ENCODE measurements at regions not wholly inside any gene's neighbourhood (a gene's known extent, or its start where the extent isn't known, plus 50 kb on each side); places are given as distances from the start of the nearest gene placed in this dataset.

DNA sequence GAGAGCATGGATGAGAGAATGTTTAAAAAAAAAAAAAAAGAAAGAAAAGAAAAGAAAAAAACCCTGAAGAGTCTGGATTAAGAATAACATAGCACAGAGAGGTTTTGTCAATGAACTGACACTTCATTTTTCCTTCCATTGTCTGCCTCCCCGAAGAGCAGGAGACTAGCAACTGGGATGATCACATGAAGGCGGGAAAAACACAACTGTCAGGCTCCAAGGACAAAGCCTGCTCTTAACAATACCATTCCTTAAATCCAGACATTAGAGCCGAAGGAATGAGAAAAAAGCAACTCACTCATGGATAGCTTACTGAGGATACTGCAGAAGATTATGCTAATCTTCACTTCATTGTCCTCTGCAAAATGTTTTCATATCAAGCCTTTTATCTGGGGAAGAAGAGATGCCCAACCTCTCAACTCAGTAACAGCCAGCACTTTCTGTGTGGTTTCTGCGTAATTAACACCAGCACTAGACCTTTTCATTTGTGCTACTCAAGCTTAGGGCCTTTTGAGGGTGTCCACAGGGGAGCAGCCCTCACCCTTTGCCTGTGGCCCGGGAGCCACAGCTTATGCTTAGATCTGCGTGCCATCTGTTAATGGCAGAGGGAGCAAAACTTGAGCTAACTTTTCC is 182.3 kb downstream of the BARHL2 start:
- peaks cover 4% of the 10 kb centered on the region for H3K27me3 Mint-ChIP-seq
- H3K4me1 Mint-ChIP-seq = no peaks in the 10 kb centered on the region
- DNase-seq = no peak
- no peaks in the 10 kb centered on the region for H3K36me3 Mint-ChIP-seq
- no peaks in the 10 kb centered on the region for H3K9me3 Mint-ChIP-seq
- CTCF ChIA-PET = no interaction called here
- no peak overlapping the region for H3K4me3 Mint-ChIP-seq
- H3K27ac Mint-ChIP-seq = no peak overlapping the region

- CTCF ChIA-PET = no interaction called here
- no peaks in the 10 kb centered on the region for H3K9me3 Mint-ChIP-seq
- no peaks in the 10 kb centered on the region for H3K4me1 Mint-ChIP-seq
- no peak overlapping the region for H3K27ac Mint-ChIP-seq
- no peaks in the 10 kb centered on the region for H3K36me3 Mint-ChIP-seq
- H3K4me3 Mint-ChIP-seq = no peak overlapping the region
- peaks cover 4% of the 10 kb centered on the region for H3K27me3 Mint-ChIP-seq
- DNase-seq = no peak
Measured at GRCh38 chr1:90534116-90534515, 183.0 kb downstream of the BARHL2 start.

GRCh38 chr1:90526954-90527353 is 190.1 kb downstream of the BARHL2 start:
- no peaks in the 10 kb centered on the region for H3K9me3 Mint-ChIP-seq
- H3K4me1 Mint-ChIP-seq = no peaks in the 10 kb centered on the region
- no peak for DNase-seq
- H3K36me3 Mint-ChIP-seq = no peaks in the 10 kb centered on the region
- no peaks in the 10 kb centered on the region for H3K27me3 Mint-ChIP-seq
- H3K4me3 Mint-ChIP-seq = no peak overlapping the region
- H3K27ac Mint-ChIP-seq = no peak overlapping the region
- CTCF ChIA-PET = no interaction called here

- H3K9me3 Mint-ChIP-seq = no peaks in the 10 kb centered on the region
- CTCF ChIA-PET = no interaction called here
- no peaks in the 10 kb centered on the region for H3K4me1 Mint-ChIP-seq
- no peak overlapping the region for H3K27ac Mint-ChIP-seq
- H3K27me3 Mint-ChIP-seq = no peaks in the 10 kb centered on the region
- H3K36me3 Mint-ChIP-seq = no peaks in the 10 kb centered on the region
- H3K4me3 Mint-ChIP-seq = no peak overlapping the region
- DNase-seq = no peak
Measured at GRCh38 chr1:90522432-90522831, 194.7 kb downstream of the BARHL2 start.

GRCh38 chr1:90513956-90514355 is 203.1 kb downstream of the BARHL2 start:
- DNase-seq = no peak
- peaks cover 2% of the 10 kb centered on the region for H3K9me3 Mint-ChIP-seq
- CTCF ChIA-PET = no interaction called here
- no peaks in the 10 kb centered on the region for H3K27me3 Mint-ChIP-seq
- H3K4me3 Mint-ChIP-seq = no peak overlapping the region
- H3K27ac Mint-ChIP-seq = no peak overlapping the region
- H3K4me1 Mint-ChIP-seq = no peaks in the 10 kb centered on the region
- no peaks in the 10 kb centered on the region for H3K36me3 Mint-ChIP-seq

DNA sequence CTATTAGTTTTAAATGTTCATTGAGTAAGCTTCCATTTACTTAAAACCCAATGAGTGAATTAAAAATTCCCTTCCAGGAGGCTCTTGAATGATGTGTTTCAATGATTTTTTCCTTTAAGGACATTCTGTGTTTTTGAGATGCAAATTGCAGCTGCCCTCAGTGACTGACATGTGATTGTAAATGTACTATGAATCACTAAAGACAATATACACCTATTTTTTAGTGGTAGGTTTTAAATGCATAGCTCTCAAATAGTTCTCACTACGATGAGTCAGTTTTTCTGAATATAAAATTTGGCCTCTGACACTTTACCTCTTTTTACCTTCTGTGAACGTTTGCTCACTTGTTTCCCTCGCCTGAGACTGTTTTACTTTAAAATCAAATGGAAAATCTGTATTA is 204.7 kb downstream of the BARHL2 start:
- H3K27me3 Mint-ChIP-seq = no peaks in the 10 kb centered on the region
- no peak overlapping the region for H3K27ac Mint-ChIP-seq
- CTCF ChIA-PET = no interaction called here
- H3K4me3 Mint-ChIP-seq = no peak overlapping the region
- no peak for DNase-seq
- peaks cover 2% of the 10 kb centered on the region for H3K9me3 Mint-ChIP-seq
- H3K4me1 Mint-ChIP-seq = no peaks in the 10 kb centered on the region
- no peaks in the 10 kb centered on the region for H3K36me3 Mint-ChIP-seq

- CTCF ChIA-PET = no interaction called here
- DNase-seq = no peak
- no peak overlapping the region for H3K27ac Mint-ChIP-seq
- H3K4me3 Mint-ChIP-seq = no peak overlapping the region
- H3K27me3 Mint-ChIP-seq = no peaks in the 10 kb centered on the region
- H3K4me1 Mint-ChIP-seq = no peaks in the 10 kb centered on the region
- H3K36me3 Mint-ChIP-seq = no peaks in the 10 kb centered on the region
- H3K9me3 Mint-ChIP-seq = peaks cover 2% of the 10 kb centered on the region
Measured at GRCh38 chr1:90510143-90510542, 207.0 kb downstream of the BARHL2 start.

- DNase-seq = no peak
- Mint-ChIP-seq H3K36me3 (no peaks in the 10 kb centered on the region), H3K9me3 (peaks cover 2% of the 10 kb centered on the region), H3K27ac (no peak overlapping the region), H3K4me1 (no peaks in the 10 kb centered on the region), H3K27me3 (no peaks in the 10 kb centered on the region), H3K4me3 (no peak overlapping the region)
- CTCF ChIA-PET = no interaction called here
Measured at GRCh38 chr1:90509225-90510048, 207.7 kb downstream of the BARHL2 start.

DNA sequence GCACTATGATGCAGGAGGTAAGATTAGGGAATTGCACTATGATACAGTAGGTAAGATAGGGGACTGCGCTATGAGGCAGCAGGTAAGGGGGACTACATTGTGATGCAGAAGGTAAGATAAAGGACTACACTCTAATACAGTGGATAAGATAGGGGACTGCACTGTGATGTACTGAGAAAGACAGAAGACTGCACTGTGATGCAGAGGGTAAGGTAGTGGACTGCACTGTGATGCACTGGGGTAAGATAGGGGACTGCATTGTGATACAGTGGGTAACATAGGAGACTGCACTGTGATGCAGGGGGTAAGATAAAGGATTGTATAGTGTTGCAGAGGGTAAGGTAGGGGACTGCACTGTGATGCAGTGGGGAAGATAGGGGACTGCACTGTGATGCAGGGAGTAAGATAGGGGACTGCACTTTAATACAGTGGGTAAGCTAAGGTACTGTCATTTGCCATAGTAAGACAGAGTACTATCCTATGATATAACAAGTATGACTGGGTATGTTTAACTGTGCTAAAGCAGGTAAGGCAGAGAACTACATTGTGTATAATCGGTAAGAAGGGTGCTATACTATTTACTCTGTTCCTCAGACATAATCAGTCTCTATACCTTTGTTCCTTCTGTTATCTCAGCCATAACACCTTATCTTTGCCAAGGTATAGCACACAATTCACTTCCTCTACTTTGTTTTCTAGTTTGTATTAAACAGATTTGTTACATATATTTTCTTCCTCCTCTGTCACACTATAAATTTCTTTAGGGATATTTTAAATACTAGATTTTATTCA is 208.5 kb downstream of the BARHL2 start:
- Mint-ChIP-seq H3K36me3 (no peaks in the 10 kb centered on the region), H3K9me3 (peaks cover 1% of the 10 kb centered on the region), H3K27ac (no peak overlapping the region), H3K27me3 (no peaks in the 10 kb centered on the region), H3K4me3 (no peak overlapping the region), H3K4me1 (no peaks in the 10 kb centered on the region)
- CTCF ChIA-PET = no interaction called here
- DNase-seq = no peak

DNA sequence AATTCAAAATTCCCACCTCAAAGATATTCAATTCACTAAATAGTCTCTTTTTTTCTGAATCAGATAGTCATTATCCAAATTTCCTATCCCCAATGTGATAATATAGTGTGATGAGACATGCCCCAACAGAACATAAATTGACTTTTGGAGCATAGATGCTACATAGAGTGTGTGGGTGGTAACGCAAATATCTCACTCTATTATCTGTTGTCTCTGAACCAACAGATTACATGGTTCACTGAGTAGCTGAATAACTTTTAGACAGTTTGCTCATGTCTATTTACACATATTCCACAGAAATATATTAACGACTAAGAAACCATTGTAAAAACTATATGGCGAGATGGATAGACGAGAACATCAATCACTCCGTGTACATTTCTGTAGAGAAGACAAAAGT is 209.9 kb downstream of the BARHL2 start:
- no peaks in the 10 kb centered on the region for H3K9me3 Mint-ChIP-seq
- H3K27ac Mint-ChIP-seq = no peak overlapping the region
- CTCF ChIA-PET = no interaction called here
- no peaks in the 10 kb centered on the region for H3K36me3 Mint-ChIP-seq
- no peak overlapping the region for H3K4me3 Mint-ChIP-seq
- H3K27me3 Mint-ChIP-seq = no peaks in the 10 kb centered on the region
- no peak for DNase-seq
- no peaks in the 10 kb centered on the region for H3K4me1 Mint-ChIP-seq

DNA sequence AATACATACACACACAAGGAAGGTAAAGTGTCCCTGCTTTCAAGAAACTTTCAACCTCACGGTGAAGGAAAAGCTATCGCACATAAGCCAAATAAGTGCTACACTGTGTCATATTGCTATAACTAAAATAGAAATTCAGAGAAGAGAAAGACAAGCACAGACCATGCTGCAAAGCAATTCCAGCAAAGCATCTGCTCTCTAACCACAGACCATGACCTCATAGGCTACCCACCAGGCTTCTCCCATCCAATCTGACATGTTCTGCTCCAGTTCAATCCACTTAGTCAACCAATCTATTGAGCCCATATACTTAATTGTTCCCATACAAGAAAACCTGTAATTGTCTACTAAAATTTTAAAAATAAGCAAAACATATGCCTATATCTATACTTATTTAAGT is 211.3 kb downstream of the BARHL2 start:
- Mint-ChIP-seq H3K4me1 (no peaks in the 10 kb centered on the region), H3K27ac (no peak overlapping the region), H3K27me3 (no peaks in the 10 kb centered on the region), H3K9me3 (no peaks in the 10 kb centered on the region), H3K36me3 (no peaks in the 10 kb centered on the region), H3K4me3 (no peak overlapping the region)
- CTCF ChIA-PET = no interaction called here
- DNase-seq = no peak

DNA sequence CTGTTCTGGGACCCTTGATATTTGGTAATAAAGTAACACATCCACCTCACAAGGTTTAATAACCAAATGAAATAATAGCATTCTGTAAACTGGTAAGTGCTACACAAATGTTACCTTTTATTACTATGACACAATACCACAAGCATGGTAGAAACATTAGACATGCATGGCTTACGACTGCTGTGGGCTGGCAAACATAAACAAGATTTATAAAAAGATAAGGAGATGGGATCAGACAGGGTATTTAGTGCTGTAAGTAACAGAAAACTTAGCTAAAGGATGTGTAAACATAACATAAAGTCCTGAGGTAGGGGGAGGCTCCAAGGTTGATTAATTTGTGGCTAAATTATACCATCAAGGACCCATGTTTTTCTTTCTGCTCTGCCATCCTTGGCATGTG is 212.6 kb downstream of the BARHL2 start:
- Mint-ChIP-seq H3K36me3 (no peaks in the 10 kb centered on the region), H3K27ac (no peak overlapping the region), H3K4me1 (no peaks in the 10 kb centered on the region), H3K4me3 (no peak overlapping the region), H3K27me3 (no peaks in the 10 kb centered on the region), H3K9me3 (no peaks in the 10 kb centered on the region)
- CTCF ChIA-PET = no interaction called here
- no peak for DNase-seq

DNA sequence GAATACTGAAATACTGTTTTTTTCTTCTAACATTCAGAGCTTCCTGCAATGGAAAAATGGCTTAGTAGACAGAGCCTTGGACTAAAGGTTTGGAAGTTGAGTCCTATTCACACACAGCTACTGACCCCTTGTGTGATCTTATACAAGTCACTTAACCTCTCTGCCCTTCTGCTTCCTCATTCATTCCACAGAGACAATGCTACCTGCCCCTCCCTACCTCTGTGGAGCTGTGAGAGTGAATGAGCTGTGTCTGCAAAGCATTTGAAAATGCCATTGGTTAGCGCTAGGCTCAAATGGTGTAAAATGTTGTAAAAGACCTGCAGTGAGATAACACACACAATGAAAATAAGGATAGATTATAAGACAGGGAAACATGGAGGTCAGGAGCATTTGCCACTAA is 214.4 kb downstream of the BARHL2 start:
- CTCF ChIA-PET = interaction anchor here (0.6 kb wide), 1 partner anchor 8 kb away, joined by 3 read pairs; no protein-coding TSS in a partner anchor
- H3K4me3 Mint-ChIP-seq = no peak overlapping the region
- no peaks in the 10 kb centered on the region for H3K36me3 Mint-ChIP-seq
- no peaks in the 10 kb centered on the region for H3K9me3 Mint-ChIP-seq
- no peaks in the 10 kb centered on the region for H3K27me3 Mint-ChIP-seq
- H3K4me1 Mint-ChIP-seq = no peaks in the 10 kb centered on the region
- no peak overlapping the region for H3K27ac Mint-ChIP-seq
- no peak for DNase-seq

- H3K36me3 Mint-ChIP-seq = no peaks in the 10 kb centered on the region
- no peaks in the 10 kb centered on the region for H3K27me3 Mint-ChIP-seq
- no peak overlapping the region for H3K4me3 Mint-ChIP-seq
- no peaks in the 10 kb centered on the region for H3K9me3 Mint-ChIP-seq
- no peaks in the 10 kb centered on the region for H3K4me1 Mint-ChIP-seq
- CTCF ChIA-PET = interaction anchor here (0.6 kb wide), 1 partner anchor 8 kb away, joined by 3 read pairs; no protein-coding TSS in a partner anchor
- no peak for DNase-seq
- no peak overlapping the region for H3K27ac Mint-ChIP-seq
Measured at GRCh38 chr1:90502194-90502593, 214.9 kb downstream of the BARHL2 start.

GRCh38 chr1:90501281-90501680 is 215.8 kb downstream of the BARHL2 start:
- no peak for DNase-seq
- no peaks in the 10 kb centered on the region for H3K36me3 Mint-ChIP-seq
- CTCF ChIA-PET = no interaction called here
- H3K27ac Mint-ChIP-seq = no peak overlapping the region
- no peaks in the 10 kb centered on the region for H3K27me3 Mint-ChIP-seq
- H3K4me1 Mint-ChIP-seq = no peaks in the 10 kb centered on the region
- H3K4me3 Mint-ChIP-seq = no peak overlapping the region
- H3K9me3 Mint-ChIP-seq = no peaks in the 10 kb centered on the region

All from activated naive CD4-positive, alpha-beta T cell treated with anti-CD3 and anti-CD28 coated beads, Interleukin-2, amount 10 ng/mL, durations not matched to agents 7 days and 5 days (primary cell).